Astrocyte of the spinal cord (primary cell): ENCODE measurements at regions not wholly inside any gene's neighbourhood (a gene's known extent, or its start where the extent isn't known, plus 50 kb on each side); places are given as distances from the start of the nearest gene placed in this dataset.
"Not testable (repeated sequence)": the region's sequence is repeated elsewhere in the genome, so short reads cannot be mapped to it uniquely, and the experiment has no call there.

Source experiments
- DNase-seq: peaks from one replicate; pipeline ENCODE4 v3.0.0; 2011; ENCODE audit warnings: low read depth, low spot score
- H3K4me3 ChIP-seq: 2 replicates; pipeline ENCODE4 v1.5.1; 2011; ENCODE audit warnings: low read depth, mild to moderate bottlenecking, low read length, moderate library complexity
- CTCF ChIP-seq: IDR thresholded peaks from 2 replicates; pipeline ENCODE4 v1.5.1; 2012; ENCODE audit warnings: low read depth, mild to moderate bottlenecking, low read length, inconsistent platforms
- in situ Hi-C: cut with HindIII; loops from 2 replicates; pipeline ENCODE4 v1.10.0; 2017; ENCODE audit warnings: low sequenced_read_pairs

DNA sequence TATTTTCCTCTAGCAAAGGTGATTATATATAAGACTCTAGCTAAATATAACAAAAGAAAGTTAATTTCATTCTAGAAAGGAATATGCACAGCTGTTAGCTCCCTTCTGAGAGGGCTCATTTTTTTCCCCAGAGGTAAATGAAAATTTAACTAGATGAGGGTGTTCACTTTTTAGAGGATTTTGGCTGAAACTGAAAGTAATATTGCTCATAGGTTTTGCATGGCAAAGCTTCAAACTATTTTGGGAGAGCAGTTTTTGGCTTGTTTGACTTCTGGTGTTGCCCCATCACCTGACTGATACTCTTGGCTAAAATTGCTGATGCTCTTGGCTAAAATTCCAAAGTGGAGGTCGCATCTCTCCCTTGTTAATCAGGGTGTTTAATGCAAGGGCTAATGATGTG is 311.9 kb downstream of the EDEM1 start:
- no peak for TF ChIP-seq CTCF
- no peak for DNase-seq
- in situ Hi-C loops = no loop called here
- no peak overlapping the region for H3K4me3 ChIP-seq

- no peak overlapping the region for H3K4me3 ChIP-seq
- TF ChIP-seq CTCF = no peak
- in situ Hi-C loops = no loop called here
- DNase-seq = no peak
Measured at GRCh38 chr3:5503136-5503535, 315.6 kb downstream of the EDEM1 start.

GRCh38 chr3:5504135-5504534 is 316.6 kb downstream of the EDEM1 start:
- in situ Hi-C loops = no loop called here

DNA sequence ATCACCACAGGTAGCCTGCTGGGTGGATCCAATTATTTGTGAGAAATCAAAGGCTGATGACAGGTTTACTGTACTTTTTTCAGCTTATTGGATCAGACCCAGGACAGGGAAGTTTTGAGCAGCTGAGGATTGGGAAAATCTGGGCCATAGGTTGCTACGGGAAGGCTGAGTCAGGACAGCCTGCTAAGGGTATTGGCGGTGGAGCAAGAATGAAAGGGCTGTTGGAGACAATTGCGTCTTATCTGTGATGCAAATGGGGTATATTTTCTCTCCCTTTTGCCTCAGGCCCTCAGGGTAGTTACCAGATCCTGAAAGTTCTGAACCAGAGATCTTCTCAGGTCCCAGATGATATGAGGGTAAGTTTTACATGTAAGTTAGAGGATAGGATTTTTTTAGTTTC is 317.7 kb downstream of the EDEM1 start:
- no peak overlapping the region for H3K4me3 ChIP-seq
- no peak for TF ChIP-seq CTCF
- in situ Hi-C loops = no loop called here
- DNase-seq = no peak

More at GRCh38 chr3:5504135-5504534, 316.6 kb downstream of the EDEM1 start:
- DNase-seq = no peak
- no peak overlapping the region for H3K4me3 ChIP-seq
- no peak for TF ChIP-seq CTCF

DNA sequence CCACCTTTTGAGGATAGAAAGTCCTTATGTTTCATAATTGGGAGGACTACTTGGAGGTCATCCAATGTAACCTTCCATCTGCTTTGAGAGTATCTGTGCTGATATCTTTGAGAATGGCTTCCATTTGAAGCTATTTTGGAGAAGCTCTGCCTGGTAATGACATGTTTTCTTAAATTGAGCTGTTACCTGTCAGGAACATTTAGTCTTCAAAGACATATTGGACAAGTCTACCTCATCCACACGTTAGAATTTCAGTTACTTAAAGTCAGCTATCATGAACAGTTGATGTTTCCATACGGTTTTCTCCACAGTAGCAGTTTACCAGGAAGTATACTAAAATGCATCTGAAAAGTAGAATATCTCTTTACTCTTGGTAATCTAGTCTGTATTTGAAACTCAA is 318.5 kb downstream of the EDEM1 start:
- no peak overlapping the region for H3K4me3 ChIP-seq
- DNase-seq = no peak
- in situ Hi-C loops = no loop called here
- TF ChIP-seq CTCF = no peak

DNA sequence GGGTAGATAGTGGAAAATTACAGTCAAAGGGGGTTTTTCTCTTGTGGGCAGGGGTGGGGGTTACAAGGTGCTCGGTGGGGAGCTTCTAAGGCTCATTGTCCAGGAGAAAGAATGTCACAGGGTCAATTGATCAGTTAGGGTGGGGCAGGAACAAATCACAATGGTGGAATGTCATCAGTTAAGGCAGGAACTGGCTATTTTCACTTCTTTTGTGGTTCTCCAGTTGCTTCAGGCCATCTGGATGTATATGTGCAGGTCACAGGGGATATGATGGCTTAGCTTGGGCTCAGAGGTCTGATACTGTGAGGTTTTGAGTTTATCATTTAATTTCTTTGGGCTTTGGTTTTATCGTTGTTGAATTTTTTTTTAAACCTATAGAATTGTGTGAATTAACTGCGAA is 321.4 kb downstream of the EDEM1 start:
- DNase-seq, in situ Hi-C loops, H3K4me3 ChIP-seq: not testable (repeated sequence)

- no peak for TF ChIP-seq CTCF
- in situ Hi-C loops = no loop called here
- H3K4me3 ChIP-seq = no peak overlapping the region
- no peak for DNase-seq
Measured at GRCh38 chr3:5510300-5510699, 322.8 kb downstream of the EDEM1 start.
